GM23338 (cell line): ENCODE measurements at regions not wholly inside any gene's neighbourhood (a gene's known extent, or its start where the extent isn't known, plus 50 kb on each side); places are given as distances from the start of the nearest gene placed in this dataset.

Source experiments
- ATAC-seq: fragments of 200-7000 bp; cut with Tn5 transposase; 3 replicates; pipeline ENCODE4 v1.9.1; 2020
- DNase-seq: peaks from one replicate; pipeline ENCODE4 v3.0.0-alpha.2; 2015; ENCODE audit warnings: low spot score
- H2AFZ ChIP-seq: fragments of 200-600 bp; sonication (generic); 2 replicates; pipeline ENCODE4 v1.8.0; 2016; ENCODE audit warnings: antibody characterized with exemption, mild to moderate bottlenecking, moderate library complexity
- H3F3A ChIP-seq: fragments of 200-600 bp; sonication (generic); replicated peaks from 2 replicates; pipeline ENCODE4 v1.8.0; 2017; ENCODE audit warnings: antibody characterized with exemption, mixed run types, low read depth
- H3K27ac ChIP-seq: fragments of 200-600 bp; sonication (generic); 2 replicates; pipeline ENCODE4 v1.6.1; 2016; ENCODE audit warnings: low read depth
- H3K27me3 ChIP-seq: fragments of 200-600 bp; sonication (generic); 2 replicates; pipeline ENCODE4 v1.8.0; 2016; ENCODE audit warnings: mild to moderate bottlenecking, mixed run types, moderate library complexity; ENCODE audit not compliant: insufficient read depth
- H3K36me3 ChIP-seq: fragments of 200-600 bp; sonication (generic); 2 replicates; pipeline ENCODE4 v1.8.0; 2016; ENCODE audit warnings: mild to moderate bottlenecking; ENCODE audit not compliant: insufficient read depth
- H3K4me1 ChIP-seq: fragments of 200-600 bp; sonication (generic); 2 replicates; pipeline ENCODE4 v1.8.0; 2016; ENCODE audit warnings: mild to moderate bottlenecking, moderate library complexity; ENCODE audit not compliant: insufficient read depth
- H3K4me2 ChIP-seq: fragments of 200-600 bp; sonication (generic); 2 replicates; pipeline ENCODE4 v1.7.1; 2017; ENCODE audit warnings: mixed run types
- H3K4me3 ChIP-seq: fragments of 200-600 bp; sonication (generic); 2 replicates; pipeline ENCODE4 v1.6.1; 2016; ENCODE audit warnings: mixed run types
- H3K79me2 ChIP-seq: fragments of 200-600 bp; sonication (generic); replicated peaks from 2 replicates; pipeline ENCODE4 v1.8.0; 2017; ENCODE audit warnings: mild to moderate bottlenecking; ENCODE audit not compliant: insufficient read depth
- H3K9me2 ChIP-seq: fragments of 200-600 bp; sonication (generic); 2 replicates; pipeline ENCODE4 v1.8.0; 2017; ENCODE audit not compliant: insufficient read depth
- H4K20me1 ChIP-seq: fragments of 200-600 bp; sonication (generic); replicated peaks from 2 replicates; pipeline ENCODE4 v1.8.0; 2017; ENCODE audit warnings: mild to moderate bottlenecking; ENCODE audit not compliant: insufficient read depth
- H3K27ac Mint-ChIP-seq: 2 replicates; pipeline ENCODE4 v1.8.0; 2020; ENCODE audit warnings: inconsistent platforms, mild to moderate bottlenecking, moderate library complexity, mixed read lengths
- H3K27me3 Mint-ChIP-seq: 3 replicates; pipeline ENCODE4 v1.8.0; 2022; ENCODE audit warnings: low read depth, mild to moderate bottlenecking, moderate library complexity, mixed read lengths, inconsistent platforms; ENCODE audit not compliant: insufficient read depth, poor library complexity
- H3K36me3 Mint-ChIP-seq: 3 replicates; pipeline ENCODE4 v1.8.0; 2021; ENCODE audit warnings: low read depth, mild to moderate bottlenecking, inconsistent platforms, moderate library complexity, mixed read lengths
- H3K4me1 Mint-ChIP-seq: 3 replicates; pipeline ENCODE4 v1.8.0; 2020; ENCODE audit warnings: mild to moderate bottlenecking, inconsistent platforms, mixed read lengths
- H3K4me3 Mint-ChIP-seq: 3 replicates; pipeline ENCODE4 v1.8.0; 2021; ENCODE audit warnings: moderate library complexity, mild to moderate bottlenecking, inconsistent platforms, mixed read lengths
- H3K9me3 Mint-ChIP-seq: 3 replicates; pipeline ENCODE4 v1.8.0; 2020; ENCODE audit warnings: moderate library complexity, mild to moderate bottlenecking, inconsistent platforms, mixed read lengths
- EZH2 ChIP-seq: fragments of 200-600 bp; sonication (generic); IDR thresholded peaks from one replicate; pipeline ENCODE4 v1.8.0; 2017; ENCODE audit warnings: antibody characterized with exemption, mild to moderate bottlenecking, low read depth; ENCODE audit not compliant: unreplicated experiment
- NANOG ChIP-seq: IDR thresholded peaks from 2 replicates; pipeline ENCODE4 v1.6.1; 2016; ENCODE audit warnings: antibody characterized with exemption, borderline replicate concordance
- STAT1 ChIP-seq: IDR thresholded peaks from one replicate; pipeline ENCODE4 v1.6.1; 2016; ENCODE audit warnings: antibody characterized with exemption; ENCODE audit not compliant: unreplicated experiment
- ZNF462 ChIP-seq: fragments of 250-450 bp; sonication (Bioruptor Pico); IDR thresholded peaks from 2 replicates; pipeline ENCODE4 v1.5.0; 2020; ENCODE audit warnings: mild to moderate bottlenecking, moderate library complexity
- TF ChIP-seq, protein P1 (sequence below): IDR thresholded peaks from 2 replicates; pipeline ENCODE4 v1.6.1; 2016; ENCODE audit warnings: antibody characterized with exemption

GRCh38 chr11:42043312-42043711 is 583.9 kb upstream of the LRRC4C start (continued):
- TF ChIP-seq, protein P1, sequence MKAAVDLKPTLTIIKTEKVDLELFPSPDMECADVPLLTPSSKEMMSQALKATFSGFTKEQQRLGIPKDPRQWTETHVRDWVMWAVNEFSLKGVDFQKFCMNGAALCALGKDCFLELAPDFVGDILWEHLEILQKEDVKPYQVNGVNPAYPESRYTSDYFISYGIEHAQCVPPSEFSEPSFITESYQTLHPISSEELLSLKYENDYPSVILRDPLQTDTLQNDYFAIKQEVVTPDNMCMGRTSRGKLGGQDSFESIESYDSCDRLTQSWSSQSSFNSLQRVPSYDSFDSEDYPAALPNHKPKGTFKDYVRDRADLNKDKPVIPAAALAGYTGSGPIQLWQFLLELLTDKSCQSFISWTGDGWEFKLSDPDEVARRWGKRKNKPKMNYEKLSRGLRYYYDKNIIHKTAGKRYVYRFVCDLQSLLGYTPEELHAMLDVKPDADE, result no peak
- TF ChIP-seq NANOG (no peak), STAT1 (no peak)

- H3K79me2 ChIP-seq, result no peaks in the 10 kb centered on the region
- Mint-ChIP-seq H3K4me1 (no peaks in the 10 kb centered on the region), H3K9me3 (peaks cover 68% of the 10 kb centered on the region), H3K4me3 (no peak overlapping the region), H3K27me3 (no peaks in the 10 kb centered on the region), H3K27ac (no peak overlapping the region), H3K36me3 (peaks cover 5% of the 10 kb centered on the region; the same call in 2 of the 3 replicates)
- H3K4me2 ChIP-seq, result no peak overlapping the region
- no peaks in the 10 kb centered on the region for H3F3A ChIP-seq
- H2AFZ ChIP-seq, result no peak overlapping the region
- no peaks in the 10 kb centered on the region for H3K36me3 ChIP-seq
- DNase-seq (no peak), ATAC-seq (no peak)
- H3K4me3 ChIP-seq, result no peak overlapping the region
- TF ChIP-seq EZH2 (no peak), ZNF462 (no peak)
- no peaks in the 10 kb centered on the region for H3K4me1 ChIP-seq
- H3K27ac ChIP-seq, result no peak overlapping the region
- H3K27me3 ChIP-seq, result no peaks in the 10 kb centered on the region
- no peaks in the 10 kb centered on the region for H4K20me1 ChIP-seq
- H3K9me2 ChIP-seq, result 0 out of 2 replicates have a peak, but pooled peaks cover 4% of the 10 kb centered on the region
These were observed 588.4 kb upstream of the LRRC4C start for GRCh38 chr11:42047637-42048555.
